T47D (cell line): ENCODE measurements at regions not wholly inside any gene's neighbourhood (a gene's known extent, or its start where the extent isn't known, plus 50 kb on each side); places are given as distances from the start of the nearest gene placed in this dataset.

Experiments used
- DNase-seq, 2 experiments: peaks; one replicate each; pipeline versions ENCODE4 v3.0.0 to v3.0.0-alpha.2; 2011 to 2012; ENCODE audit warnings: low read depth in 1 of 2, low spot score in 1 of 2
- JUND ChIP-seq: IDR thresholded peaks from 2 replicates; pipeline ENCODE4 v1.6.1; 2012; ENCODE audit warnings: low read depth
- in situ Hi-C: cut with HindIII; loops from 2 replicates; pipeline ENCODE4 v1.10.0; 2016; ENCODE audit warnings: low sequenced_read_pairs, low pct_unique_long_range_greater_than_20kb

DNA sequence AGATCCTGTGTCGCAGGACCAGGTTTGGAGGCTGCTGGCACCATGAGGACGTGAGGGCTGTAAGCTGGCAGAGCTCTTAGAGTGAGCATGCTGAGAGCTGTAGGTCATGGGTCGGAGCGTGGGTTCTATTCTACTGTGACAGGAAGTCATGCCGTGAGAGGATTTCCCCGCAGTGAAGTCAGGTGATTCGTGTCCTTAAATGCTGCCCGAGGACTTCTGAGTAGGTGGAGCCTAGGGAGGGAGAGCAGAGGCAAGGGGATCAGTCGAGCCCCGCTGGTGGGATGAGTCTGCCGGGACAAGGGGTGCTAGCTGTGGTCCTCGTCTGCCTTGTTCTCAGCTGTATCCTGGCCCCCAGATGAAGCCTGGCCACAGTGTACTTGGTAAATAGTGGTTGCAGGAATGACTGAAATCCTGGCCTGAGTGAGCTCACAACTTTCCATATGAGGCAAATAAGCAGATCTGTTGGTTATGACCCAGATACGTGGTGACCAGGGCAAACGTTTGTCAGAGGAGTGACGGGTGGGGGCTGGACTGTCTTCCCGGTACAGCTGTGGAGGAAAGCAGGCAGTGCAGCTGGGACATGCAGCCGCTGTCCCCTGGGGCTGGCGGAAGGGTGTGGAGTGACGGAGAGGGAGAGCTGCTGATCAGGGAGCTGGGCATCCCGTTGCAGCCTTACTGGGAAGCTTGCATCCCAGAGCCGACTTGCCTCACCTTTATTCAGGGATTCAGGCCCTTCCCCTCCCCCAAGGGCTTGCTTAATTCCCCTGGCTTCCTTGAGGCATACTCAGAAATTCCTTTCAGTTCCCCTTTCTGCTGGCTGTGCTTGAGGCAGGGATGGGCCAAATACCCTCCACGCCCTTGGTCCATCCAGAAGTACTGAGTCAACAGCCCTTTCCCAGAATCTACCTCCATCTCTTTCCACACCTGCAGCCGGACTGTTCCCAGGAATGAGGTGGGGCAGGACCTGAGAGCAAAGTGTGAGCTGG, 250.9 kb upstream of the RREB1 start:
- DNase-seq = peak in 1 of 2 experiments; percentile 12
- in situ Hi-C loops = no loop called here
- TF ChIP-seq JUND = no peak

DNA sequence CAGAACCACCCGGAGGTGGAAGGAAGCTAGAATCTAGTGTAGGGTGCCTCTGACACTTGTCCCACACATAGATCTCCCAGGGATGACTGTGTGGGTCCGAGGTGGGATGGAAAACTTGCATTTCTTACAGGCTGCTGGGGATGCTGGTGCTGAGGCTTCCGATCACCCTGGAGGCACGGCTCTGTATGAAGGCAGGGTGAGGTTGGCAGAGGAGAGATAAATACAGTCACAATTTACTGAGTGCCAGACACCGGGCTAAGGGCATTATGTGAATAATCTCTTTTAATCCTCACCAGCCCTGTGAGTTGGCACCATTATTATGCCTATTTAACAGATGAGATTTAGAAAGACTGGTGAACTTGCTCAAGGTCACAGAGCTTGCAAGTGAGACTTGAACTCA, 250.2 kb upstream of the RREB1 start:
- TF ChIP-seq JUND = no peak

GRCh38 chr6:6858533-6858982, 249.2 kb upstream of the RREB1 start:
- TF ChIP-seq JUND = no peak
- in situ Hi-C loops = no loop called here
- DNase-seq = no peak

More for the DNA sequence above, 250.2 kb upstream of the RREB1 start:
- DNase-seq = no peak
- in situ Hi-C loops = no loop called here

DNA sequence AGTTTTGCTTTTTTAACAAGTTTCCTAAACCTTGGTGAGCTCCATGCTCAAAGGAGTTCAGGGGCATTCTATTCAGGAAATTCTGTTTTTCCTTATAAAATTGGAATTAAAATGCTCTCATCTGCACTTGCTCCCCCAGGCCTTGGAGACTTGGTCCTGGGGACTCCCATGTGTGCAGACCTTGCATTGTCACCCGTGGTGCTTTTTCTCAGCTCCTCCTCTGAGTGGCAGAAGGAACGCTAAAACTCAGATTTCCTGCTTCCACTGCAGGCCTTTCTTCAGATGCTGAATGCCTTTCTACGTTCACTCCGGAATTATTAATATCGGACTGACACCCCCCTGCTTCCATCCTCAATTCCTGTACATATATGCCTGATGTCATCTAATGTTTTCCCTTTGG, 248.7 kb upstream of the RREB1 start:
- DNase-seq = no peak
- in situ Hi-C loops = no loop called here
- TF ChIP-seq JUND = no peak

DNA sequence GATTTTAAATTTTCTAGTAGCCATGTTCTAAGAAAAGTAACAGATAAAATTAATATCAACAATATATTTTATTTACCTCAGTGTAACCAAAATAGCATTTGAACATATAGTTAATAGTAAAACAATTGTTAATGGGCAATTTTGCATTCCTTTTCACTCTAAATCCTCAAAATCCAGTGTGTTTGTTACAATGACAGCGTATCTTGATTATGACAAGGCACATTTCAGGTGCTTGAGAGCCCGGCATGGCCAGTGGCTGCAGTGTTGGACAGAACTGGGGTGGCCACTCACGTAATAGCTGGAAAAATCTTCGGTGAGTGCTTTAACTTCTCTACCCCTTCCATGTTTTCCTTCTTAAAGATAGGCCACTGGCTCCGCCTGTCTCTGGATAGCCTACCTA, 248.0 kb upstream of the RREB1 start:
- no peak for TF ChIP-seq JUND
- DNase-seq = no peak
- in situ Hi-C loops = no loop called here

GRCh38 chr6:6860863-6861262, 246.9 kb upstream of the RREB1 start:
- TF ChIP-seq JUND = no peak
- DNase-seq = no peak
- in situ Hi-C loops = no loop called here

- in situ Hi-C loops = no loop called here
- no peak for DNase-seq
- no peak for TF ChIP-seq JUND
These were observed 246.3 kb upstream of the RREB1 start for GRCh38 chr6:6861351-6861894.

GRCh38 chr6:6861995-6862394, 245.8 kb upstream of the RREB1 start:
- no peak for TF ChIP-seq JUND
- in situ Hi-C loops = no loop called here
- DNase-seq = no peak

- DNase-seq = no peak
- no peak for TF ChIP-seq JUND
- in situ Hi-C loops = no loop called here
These were observed 243.7 kb upstream of the RREB1 start for GRCh38 chr6:6863970-6864639.

- in situ Hi-C loops = no loop called here
- DNase-seq = no peak
- no peak for TF ChIP-seq JUND
These were observed 242.2 kb upstream of the RREB1 start for GRCh38 chr6:6865611-6866010.

- in situ Hi-C loops = no loop called here
- no peak for TF ChIP-seq JUND
- DNase-seq = no peak
These were observed 240.9 kb upstream of the RREB1 start for GRCh38 chr6:6866656-6867403.

DNA sequence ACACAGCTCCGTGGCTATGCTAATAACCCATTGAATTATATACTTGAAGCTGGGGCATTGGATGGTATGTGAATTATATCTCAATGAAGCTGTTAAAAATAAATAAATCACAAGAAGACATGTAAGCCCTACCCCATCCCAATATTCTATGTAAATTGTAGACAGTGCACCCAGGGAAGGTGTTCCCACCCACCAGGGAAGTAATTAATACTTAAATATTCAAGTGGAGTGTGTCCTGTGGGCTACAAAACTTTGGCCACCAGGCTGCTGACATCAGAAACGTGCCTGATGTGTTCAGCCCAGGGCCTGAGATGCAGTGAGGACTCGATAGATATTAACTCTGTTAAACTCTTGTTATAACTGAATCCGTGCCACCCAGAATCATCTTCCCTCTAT, 240.4 kb upstream of the RREB1 start:
- no peak for DNase-seq
- TF ChIP-seq JUND = no peak
- in situ Hi-C loops = no loop called here
